Brain microvascular endothelial cell (primary cell): ENCODE measurements at regions not wholly inside any gene's neighbourhood (a gene's known extent, or its start where the extent isn't known, plus 50 kb on each side); places are given as distances from the start of the nearest gene placed in this dataset.

Experiments
- DNase-seq: peaks from one replicate; pipeline ENCODE4 v3.0.0-alpha.2; 2020
- H3K27ac ChIP-seq: fragments of 250-450 bp; sonication (Bioruptor Pico); 2 replicates; pipeline ENCODE4 v1.5.1; 2020; ENCODE audit warnings: mild to moderate bottlenecking, moderate library complexity
- H3K27me3 ChIP-seq: fragments of 250-450 bp; sonication (Bioruptor Pico); replicated peaks from 2 replicates; pipeline ENCODE4 v1.5.1; 2020; ENCODE audit warnings: mild to moderate bottlenecking
- H3K36me3 ChIP-seq: fragments of 250-450 bp; sonication (Bioruptor Pico); replicated peaks from 2 replicates; pipeline ENCODE4 v1.5.1; 2020; ENCODE audit warnings: mild to moderate bottlenecking
- H3K4me3 ChIP-seq: 2 replicates; pipeline ENCODE4 v1.5.1; 2011; ENCODE audit warnings: low read depth, mild to moderate bottlenecking, control low read depth, low read length, moderate library complexity
- in situ Hi-C: cut with HindIII; loops from 2 replicates; pipeline ENCODE4 v1.10.0; 2017; ENCODE audit warnings: low sequenced_read_pairs, low pct_ligation_motif_present
- TF ChIP-seq, protein P1 (sequence below): IDR thresholded peaks from 2 replicates; pipeline ENCODE4 v1.5.1; 2011; ENCODE audit warnings: low read depth, mild to moderate bottlenecking, moderate library complexity, low read length, control low read depth, inconsistent platforms; ENCODE audit errors: missing control alignments

DNA sequence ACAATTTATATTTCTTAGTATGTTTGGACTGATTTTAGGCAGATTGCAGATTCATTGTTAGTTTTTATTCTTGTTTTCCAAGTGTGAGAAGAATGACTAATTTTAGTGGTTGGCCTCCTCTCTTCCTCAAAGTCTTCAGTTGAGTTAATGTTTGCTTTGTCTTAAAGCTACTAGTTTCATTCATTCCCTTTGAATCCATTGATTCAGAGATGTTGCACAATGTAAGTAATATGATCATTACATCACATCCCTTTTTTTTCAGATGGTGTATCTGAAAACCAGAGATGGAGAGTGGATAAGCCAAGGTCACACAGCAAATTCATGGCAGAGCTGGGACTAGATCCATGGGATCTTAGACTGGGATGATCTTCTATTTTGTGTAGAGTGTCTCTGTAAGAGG lies 577.5 kb downstream of the BCL11B start:
- no peak overlapping the region for H3K27ac ChIP-seq
- in situ Hi-C loops: no loop called here
- no peak overlapping the region for H3K4me3 ChIP-seq
- TF ChIP-seq, protein P1, sequence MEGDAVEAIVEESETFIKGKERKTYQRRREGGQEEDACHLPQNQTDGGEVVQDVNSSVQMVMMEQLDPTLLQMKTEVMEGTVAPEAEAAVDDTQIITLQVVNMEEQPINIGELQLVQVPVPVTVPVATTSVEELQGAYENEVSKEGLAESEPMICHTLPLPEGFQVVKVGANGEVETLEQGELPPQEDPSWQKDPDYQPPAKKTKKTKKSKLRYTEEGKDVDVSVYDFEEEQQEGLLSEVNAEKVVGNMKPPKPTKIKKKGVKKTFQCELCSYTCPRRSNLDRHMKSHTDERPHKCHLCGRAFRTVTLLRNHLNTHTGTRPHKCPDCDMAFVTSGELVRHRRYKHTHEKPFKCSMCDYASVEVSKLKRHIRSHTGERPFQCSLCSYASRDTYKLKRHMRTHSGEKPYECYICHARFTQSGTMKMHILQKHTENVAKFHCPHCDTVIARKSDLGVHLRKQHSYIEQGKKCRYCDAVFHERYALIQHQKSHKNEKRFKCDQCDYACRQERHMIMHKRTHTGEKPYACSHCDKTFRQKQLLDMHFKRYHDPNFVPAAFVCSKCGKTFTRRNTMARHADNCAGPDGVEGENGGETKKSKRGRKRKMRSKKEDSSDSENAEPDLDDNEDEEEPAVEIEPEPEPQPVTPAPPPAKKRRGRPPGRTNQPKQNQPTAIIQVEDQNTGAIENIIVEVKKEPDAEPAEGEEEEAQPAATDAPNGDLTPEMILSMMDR: no peak
- no peak for DNase-seq
- H3K27me3 ChIP-seq: no peaks in the 10 kb centered on the region
- no peaks in the 10 kb centered on the region for H3K36me3 ChIP-seq

DNA sequence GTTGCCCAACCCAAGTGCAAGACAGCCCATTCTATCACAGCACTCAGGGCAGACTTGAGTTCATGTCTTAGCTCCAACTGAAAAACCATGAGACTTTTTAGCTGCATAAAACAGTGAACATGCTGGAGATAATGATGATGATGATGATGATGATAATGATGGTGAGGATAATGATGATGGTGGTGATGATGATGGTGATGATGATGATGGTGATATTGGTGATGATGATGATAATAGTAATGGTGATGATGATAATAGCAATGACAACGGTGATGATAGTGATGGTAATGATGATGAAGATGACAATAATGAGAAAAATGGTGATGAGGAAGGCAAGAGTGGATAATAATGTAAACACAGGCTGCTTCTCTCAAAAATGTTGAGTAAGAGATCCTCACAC lies 576.2 kb downstream of the BCL11B start:
- in situ Hi-C loops: no loop called here
- TF ChIP-seq, protein P1: no peak
- DNase-seq: no peak
- no peak overlapping the region for H3K4me3 ChIP-seq
- no peaks in the 10 kb centered on the region for H3K36me3 ChIP-seq
- no peak overlapping the region for H3K27ac ChIP-seq
- H3K27me3 ChIP-seq: no peaks in the 10 kb centered on the region

DNA sequence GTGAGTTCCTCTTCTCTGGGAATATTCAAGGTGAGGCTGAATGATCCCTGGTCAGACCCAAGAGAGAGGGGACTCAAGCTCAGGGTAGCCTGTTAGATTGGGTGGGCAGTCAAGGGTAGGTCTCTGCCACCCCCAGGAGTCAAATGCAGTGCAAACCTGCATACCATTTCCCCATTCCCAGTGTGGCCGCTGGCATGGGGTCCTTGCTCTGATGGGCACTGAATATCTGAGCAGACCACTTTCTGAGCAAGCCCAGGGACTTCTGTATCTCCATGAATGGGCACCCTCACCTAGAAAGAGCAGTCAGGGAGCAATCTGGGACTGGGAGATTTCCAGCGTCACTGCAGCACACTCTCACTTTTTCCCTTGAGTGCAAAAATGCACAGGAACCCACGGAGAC lies 573.7 kb downstream of the BCL11B start:
- TF ChIP-seq, protein P1: no peak
- Histone ChIP-seq H3K36me3 (no peaks in the 10 kb centered on the region), H3K27me3 (no peaks in the 10 kb centered on the region), H3K4me3 (no peak overlapping the region), H3K27ac (no peak overlapping the region)
- in situ Hi-C loops: no loop called here
- no peak for DNase-seq

DNA sequence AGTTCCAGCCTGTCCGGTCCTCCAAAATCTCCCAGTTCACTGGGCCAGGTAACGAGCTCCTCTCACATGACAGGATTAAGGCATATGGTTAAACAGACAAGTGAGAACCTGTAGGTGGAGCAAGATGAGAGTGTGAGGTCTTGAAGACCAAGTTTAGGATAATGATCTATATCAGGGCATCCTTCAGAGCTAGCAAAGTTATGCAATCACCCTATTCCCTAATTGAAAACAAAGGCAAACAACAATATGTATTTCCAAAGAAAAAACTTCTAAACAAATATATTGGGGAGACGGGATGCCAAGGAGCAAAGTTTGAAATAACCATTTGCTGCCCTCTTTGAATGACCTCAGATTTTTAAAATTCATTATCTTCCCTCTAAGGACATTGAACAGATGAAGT lies 571.2 kb downstream of the BCL11B start:
- TF ChIP-seq, protein P1: no peak
- Histone ChIP-seq H3K27ac (no peak overlapping the region), H3K27me3 (no peaks in the 10 kb centered on the region), H3K36me3 (no peaks in the 10 kb centered on the region), H3K4me3 (no peak overlapping the region)
- in situ Hi-C loops: no loop called here
- DNase-seq: no peak

DNA sequence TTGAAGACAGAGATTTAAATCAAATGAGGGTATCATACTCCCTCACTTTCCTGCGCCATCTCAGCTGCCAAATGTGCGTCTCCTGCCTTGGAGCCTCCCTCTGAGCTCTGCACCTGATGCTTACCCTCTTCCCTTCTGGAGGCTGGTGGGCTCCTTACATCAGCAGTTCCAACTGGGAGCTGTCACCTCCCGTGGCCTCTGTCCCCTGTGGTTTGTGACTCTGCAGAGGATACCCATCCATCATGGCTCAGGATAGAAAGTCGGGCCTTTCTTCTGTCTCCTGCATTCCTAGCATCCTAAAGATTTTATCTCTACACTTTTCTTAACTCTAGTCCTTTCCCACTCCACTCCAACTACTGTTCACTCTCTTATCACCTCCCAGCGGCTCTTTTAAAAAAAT lies 570.6 kb downstream of the BCL11B start:
- Histone ChIP-seq H3K27me3 (no peaks in the 10 kb centered on the region), H3K4me3 (no peak overlapping the region), H3K27ac (no peak overlapping the region), H3K36me3 (no peaks in the 10 kb centered on the region)
- TF ChIP-seq, protein P1: no peak
- DNase-seq: no peak
- in situ Hi-C loops: no loop called here

DNA sequence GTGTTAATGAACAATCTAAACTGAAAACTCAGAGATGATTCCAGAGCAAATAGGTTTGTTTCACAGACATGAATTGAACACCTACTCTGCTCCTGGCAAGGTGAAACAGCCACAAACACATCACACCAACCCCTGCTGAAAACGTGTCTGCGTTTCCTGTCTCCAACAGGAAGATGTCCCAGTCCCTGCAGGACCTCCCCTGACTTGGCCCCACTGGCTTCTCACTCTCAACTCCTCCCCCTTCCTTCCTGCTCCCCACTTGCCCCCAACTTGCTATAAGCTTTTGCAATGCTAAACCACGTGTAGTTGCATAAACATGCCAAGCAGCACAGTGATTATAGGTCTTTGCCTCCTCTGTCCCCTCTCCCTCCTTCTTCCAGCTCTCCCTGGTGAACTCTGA lies 567.6 kb downstream of the BCL11B start:
- Histone ChIP-seq H3K36me3 (no peaks in the 10 kb centered on the region), H3K27me3 (no peaks in the 10 kb centered on the region), H3K27ac (no peak overlapping the region), H3K4me3 (no peak overlapping the region)
- TF ChIP-seq, protein P1: no peak
- no peak for DNase-seq
- in situ Hi-C loops: no loop called here
